NCI-H1417 treated with DMSO at 0.1 percent for 48 hours (cell line): ENCODE measurements at regions not wholly inside any gene's neighbourhood (a gene's known extent, or its start where the extent isn't known, plus 50 kb on each side); places are given as distances from the start of the nearest gene placed in this dataset.
"Not testable (repeated sequence)": the region's sequence is repeated elsewhere in the genome, so short reads cannot be mapped to it uniquely, and the experiment has no call there.

Experiments used
- DNase-seq: peaks from one replicate; lab custom pipeline; 2025; lab: John Stamatoyannopoulos, UW

- no peak for DNase-seq
Measured at GRCh38 chr16:47858333-47858982, 297.3 kb downstream of the ABCC12 start.

GRCh38 chr16:47855431-47855830, 300.4 kb downstream of the ABCC12 start:
- DNase-seq: no peak

- no peak for DNase-seq
Measured at GRCh38 chr16:47854737-47855136, 301.1 kb downstream of the ABCC12 start.

GRCh38 chr16:47852991-47853390, 302.8 kb downstream of the ABCC12 start:
- DNase-seq: no peak

DNA sequence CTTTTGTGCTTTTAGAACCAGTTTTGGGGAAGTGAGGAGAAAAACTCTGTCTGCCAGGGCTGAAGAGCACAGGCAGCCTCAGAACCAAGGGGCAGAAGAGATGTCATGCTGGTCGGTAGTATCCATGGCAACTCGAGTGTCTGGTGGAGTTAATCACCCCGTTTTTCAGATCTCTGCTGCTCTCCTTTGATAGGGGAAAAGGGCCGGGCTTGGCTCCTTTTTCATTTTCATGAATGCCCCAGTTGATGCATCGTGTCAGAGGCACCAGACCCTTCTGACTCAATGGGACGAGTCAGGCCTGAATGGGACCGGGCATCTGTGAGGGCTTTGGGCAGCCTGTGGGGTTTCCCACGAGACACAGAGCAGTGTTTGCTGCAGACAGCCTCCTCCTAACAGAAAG, 304.6 kb downstream of the ABCC12 start:
- DNase-seq: no peak

DNA sequence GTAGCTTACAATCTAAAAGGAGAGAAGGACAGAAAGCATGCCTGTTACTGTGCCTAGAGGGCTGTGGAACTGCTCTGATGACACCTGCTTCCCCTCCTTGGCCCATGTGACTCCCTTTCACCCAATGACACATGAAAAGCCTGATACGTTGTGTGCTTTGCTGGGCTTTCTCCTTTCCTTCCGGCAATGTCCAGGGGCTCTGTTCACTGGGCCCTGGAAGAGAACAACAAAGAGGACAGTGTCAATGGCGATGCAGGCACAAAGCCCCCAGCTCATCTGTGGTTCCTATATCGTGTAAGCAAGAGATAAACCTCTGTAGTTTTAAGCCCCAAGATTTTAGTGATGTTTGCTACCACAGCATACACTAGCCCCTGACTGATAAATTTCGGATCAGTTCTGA, 306.1 kb downstream of the ABCC12 start:
- no peak for DNase-seq

- no peak for DNase-seq
Measured at GRCh38 chr16:47848421-47849109, 307.2 kb downstream of the ABCC12 start.

GRCh38 chr16:47847220-47847970, 308.4 kb downstream of the ABCC12 start:
- no peak for DNase-seq

DNA sequence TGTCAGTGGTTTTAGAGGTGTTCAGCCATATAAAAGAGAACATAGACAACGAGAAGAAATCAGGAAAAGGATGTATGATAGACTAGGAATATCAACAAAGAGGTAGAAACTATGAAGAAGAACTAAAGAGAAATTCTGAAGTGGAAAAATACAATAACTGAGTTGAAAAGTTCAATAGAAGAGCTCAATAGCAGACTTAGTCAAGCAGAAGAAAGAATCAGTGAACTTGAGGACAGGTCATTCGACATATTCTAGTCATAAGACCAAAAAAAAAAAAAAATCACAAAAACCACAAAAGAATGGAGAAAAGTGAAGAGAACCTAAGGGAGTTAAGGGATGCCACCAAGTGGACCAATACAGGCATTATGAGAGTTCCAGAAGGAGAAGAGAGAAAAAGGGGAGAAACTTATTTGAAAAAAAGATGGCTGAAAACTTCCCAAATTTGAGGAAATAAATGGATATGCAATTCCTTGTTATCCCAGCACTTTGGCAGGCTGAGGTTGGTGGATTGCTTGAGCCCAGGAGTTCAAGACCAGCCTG, 321.2 kb downstream of the ABCC12 start:
- DNase-seq: no peak

DNA sequence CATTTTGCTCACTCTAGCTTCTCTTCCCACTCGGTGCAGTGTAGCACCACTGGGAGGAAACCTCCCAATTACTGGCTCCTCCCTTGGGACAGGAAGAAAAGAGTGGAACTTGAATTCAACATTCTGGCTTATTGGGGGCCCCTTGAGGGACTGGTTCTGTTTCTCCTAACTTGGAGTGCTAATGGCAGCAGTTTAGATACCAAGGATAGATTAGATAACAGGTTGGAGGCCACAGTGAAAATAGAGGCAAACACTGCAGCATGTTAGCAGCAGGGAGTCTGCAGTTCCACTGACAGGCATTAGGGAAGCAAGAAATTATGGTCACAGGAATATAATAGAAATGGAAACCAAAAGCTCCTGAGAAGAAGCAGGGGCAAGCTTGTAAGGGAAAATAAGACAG, 322.0 kb downstream of the ABCC12 start:
- DNase-seq: no peak

DNA sequence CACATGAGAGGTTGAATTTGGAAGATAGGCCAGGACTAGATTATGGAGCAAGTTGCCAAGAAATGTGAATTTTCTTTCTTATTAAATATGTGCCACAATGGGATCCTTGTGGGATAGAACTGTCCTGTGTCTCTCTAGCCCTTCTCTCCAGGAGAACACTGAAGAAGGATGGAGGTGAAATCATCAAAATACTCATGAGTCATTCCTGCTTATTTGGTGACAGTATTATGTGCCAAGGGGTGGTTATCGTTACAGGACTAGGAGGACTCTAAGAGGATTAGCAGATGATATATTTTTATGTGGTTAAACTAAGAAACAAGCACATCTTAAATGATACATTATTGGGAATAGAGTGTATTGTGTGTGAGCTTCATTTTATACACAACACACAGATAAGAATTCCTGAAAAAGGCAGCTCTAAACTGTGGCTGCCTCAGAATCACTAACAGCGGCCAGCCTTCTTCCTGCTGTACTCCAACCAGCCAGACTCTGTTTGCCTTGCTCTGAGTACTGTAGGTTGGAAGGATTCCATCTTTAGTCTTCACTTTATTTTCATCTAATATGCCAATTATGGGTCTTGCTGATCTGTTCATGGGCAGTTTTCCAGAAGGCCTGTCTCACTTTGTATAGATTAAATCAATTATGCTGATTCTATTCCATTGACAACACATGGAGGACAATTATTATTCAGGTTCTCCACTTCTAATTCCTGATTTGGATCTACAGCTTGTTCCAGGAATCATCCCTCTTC, 325.8 kb downstream of the ABCC12 start:
- no peak for DNase-seq

DNA sequence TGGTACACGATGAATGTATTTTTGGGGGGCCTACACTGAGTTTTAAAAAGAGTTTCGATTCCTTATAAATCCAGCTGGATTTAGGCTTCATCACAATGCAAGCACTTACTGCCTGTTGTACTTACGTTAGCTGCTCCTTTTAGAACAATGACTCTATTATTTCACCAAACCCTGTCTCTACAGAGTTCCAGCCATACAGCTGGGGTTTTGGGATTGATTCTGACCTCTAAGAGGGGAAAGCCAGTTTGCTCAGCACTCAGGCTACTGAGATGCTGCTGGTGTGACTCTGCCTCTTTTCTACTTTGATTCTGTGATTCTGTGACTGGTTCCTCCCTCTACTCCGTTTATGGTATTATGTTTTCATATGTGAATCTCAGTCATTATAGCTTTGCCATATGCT, 329.7 kb downstream of the ABCC12 start:
- DNase-seq: no peak

DNA sequence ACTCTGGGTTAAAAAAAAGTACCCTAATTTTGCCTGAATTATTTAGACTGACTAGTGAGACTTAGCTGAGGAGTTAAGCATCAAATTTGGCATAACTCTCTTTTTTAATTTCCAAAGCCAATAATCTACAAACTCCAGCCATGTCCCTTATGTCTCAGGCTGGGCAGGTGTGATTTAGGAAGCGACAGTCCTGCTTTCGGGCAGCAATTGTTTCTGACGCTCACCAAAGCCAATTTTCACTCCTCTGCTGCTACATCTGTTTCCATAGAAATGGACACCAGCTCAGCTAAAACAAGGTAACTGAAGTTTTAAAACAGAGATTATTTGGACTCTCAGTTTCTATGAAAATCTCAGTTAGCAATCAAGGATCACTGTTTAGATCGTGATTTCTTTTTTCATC, 338.7 kb downstream of the ABCC12 start:
- no peak for DNase-seq

- DNase-seq: no peak
Measured at GRCh38 chr16:47816511-47816910, 339.3 kb downstream of the ABCC12 start.

- no peak for DNase-seq
Measured at GRCh38 chr16:47815655-47816054, 340.1 kb downstream of the ABCC12 start.

- not testable (repeated sequence) for DNase-seq
Measured at GRCh38 chr16:47811758-47812157, 344.0 kb downstream of the ABCC12 start.

DNA sequence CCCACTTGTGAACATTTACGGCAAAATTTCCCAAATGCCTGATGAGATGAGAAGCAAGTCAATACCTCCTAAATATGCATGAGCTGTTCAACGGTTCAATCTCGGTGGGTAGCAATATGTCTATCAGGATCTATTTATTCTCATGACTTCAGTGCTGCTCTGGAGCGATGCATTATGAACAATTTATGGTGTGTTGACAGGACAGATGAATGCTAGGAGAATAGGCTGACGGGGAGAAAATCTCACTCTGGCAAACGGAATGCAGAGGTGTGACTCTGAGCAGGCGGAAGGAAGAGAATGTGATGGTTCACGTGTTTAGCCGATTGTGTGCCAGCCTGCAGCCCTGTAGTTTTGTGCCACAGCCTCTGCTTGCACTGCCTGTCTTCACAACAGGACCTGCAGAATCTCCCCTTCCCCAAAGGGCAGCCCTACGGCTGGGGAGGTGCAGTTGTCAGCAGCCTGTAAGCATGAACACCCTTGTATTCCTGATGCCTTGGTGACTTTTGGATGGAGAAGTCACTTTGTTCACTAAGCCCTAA, 345.2 kb downstream of the PHKB start:
- no peak for DNase-seq

GRCh38 chr16:47787696-47788095, 326.6 kb downstream of the PHKB start:
- DNase-seq: no peak

GRCh38 chr16:47781673-47782072, 320.5 kb downstream of the PHKB start:
- DNase-seq: no peak

GRCh38 chr16:47780213-47780875, 319.2 kb downstream of the PHKB start:
- DNase-seq: no peak
